ENCODE measurements at regions not wholly inside any gene's neighbourhood (a gene's known extent, or its start where the extent isn't known, plus 50 kb on each side); places are given as distances from the start of the nearest gene placed in this dataset.

DNA sequence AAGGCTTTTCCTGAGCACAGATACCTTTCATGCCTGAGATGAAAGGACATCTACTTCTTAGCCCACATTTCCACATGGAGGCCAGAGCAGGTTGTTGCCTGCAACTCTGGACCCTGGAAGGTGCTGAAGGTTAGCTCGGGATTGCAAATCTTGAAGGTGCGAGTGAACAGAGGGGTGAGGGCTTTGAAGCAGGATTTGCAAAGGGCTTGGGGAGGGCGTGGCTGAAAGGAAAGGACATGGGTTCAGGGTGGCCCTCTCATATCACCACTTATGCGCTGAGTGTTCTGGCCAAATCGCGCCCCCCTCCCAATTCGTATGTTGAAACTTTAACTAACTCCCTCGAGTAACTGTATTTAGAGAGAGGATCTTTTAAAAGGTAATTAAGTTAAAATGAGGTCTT is 501.6 kb downstream of the MIAT start (continued):
- no peak for TF ChIP-seq MAFK (IDR thresholded peaks at IDR 0.05; ENCODE audit: low read depth, low read length)
- no peak for TF ChIP-seq TCF12 (IDR thresholded peaks at IDR 0.05; ENCODE audit: low read depth, low read length)

All from H1 (cell line).